HPDE6-E6E7 (cell line): ENCODE measurements at regions not wholly inside any gene's neighbourhood (a gene's known extent, or its start where the extent isn't known, plus 50 kb on each side); places are given as distances from the start of the nearest gene placed in this dataset.
"Not testable (repeated sequence)": the region's sequence is repeated elsewhere in the genome, so short reads cannot be mapped to it uniquely, and the experiment has no call there.

Source experiments
- DNase-seq: peaks from one replicate; pipeline ENCODE4 v3.0.0; 2011; ENCODE audit warnings: missing footprints; ENCODE audit errors: extremely low spot score

DNA sequence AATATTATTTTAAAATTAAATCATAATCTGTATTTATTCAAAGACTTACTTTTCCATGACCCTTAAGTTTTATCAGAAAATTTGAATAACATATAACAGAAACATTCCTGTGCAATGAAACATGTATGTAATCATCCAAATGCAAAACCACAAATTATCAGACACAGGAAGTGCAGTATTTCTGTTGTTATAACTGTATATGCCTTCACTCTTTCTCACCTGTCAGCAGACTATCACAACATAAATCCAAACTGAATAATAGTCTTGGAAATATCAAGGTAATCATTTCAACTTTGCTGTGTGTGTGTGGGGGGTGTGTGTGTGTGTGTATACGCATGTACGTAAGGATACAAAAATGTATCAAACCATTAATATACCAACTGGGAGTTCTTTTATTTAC is 285.9 kb downstream of the SLC7A11 start:
- no peak for DNase-seq

DNA sequence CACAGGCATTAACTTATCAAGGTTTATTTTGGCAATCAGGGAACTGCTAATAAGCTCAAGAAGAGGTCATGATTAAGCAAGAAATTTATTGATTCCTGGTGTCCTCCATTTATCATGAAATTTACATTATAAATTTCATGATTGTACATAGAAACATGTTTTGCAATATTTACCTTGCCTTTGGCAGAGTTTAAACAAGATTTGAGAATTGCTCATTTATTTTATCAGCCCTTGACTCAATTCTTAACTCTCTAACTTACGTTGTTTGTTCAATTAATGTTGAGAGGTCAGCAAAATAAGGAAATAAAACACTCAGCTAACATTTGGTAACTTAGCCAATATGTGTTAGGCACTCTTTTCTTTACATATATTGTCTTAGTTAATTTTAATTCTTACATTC is 286.6 kb downstream of the SLC7A11 start:
- no peak for DNase-seq

DNA sequence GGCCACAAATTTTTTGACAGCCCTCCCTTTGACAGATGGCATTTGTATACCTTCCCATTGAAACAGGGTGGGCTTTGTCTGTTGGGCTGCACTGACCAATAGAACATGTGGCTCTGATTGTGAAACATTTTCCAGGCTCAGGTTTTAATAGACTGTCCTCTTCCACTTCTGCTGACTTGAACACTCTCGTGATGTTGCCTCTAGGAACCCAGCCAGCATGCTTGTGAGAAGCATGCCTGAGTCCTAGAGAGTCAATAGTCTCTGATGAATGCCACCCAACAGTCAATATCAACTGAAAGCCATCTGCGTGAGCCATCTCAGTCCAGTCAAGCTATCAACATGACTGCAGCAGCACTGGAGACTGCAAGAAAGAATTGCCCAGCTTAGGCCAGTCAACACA is 290.0 kb downstream of the SLC7A11 start:
- DNase-seq = no peak

DNA sequence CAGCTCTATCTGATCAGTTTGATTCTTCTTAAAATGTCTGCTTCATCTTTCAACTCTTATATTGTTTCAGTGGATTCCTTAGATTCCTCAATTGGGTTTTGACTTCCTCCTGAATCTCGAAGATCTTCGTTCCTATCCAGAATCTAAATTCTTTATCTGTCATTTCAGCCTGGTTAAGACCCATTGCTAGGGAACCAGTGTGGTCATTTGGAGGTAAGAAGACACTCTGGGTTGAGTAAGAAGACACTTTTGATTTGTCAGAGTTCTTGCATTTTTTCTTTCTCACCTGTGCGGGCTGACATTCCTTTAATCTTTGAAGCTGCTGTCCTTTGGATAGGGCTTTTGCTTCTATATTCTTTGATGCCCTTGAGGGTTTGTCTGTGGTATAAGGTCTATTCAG is 291.9 kb downstream of the SLC7A11 start:
- DNase-seq = no peak

DNA sequence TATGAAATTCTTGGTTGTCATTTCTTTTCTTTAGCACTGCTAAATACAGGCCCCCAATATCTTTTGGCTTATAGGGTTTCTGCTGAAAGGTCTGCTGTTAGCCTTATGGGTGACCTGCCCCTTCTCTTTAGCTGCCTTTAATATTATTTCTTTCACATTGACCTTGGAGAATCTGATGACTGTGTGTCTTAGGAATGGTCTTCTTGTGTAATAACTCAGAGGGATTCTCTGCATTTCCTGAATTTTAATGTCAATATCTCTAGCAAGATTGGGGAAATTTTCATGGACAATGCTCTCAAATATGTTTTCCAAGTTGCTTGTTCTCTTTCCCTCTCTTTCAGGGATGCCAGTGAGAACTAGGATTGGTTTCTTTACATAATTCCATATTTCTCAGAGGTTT is 292.4 kb downstream of the SLC7A11 start:
- no peak for DNase-seq

DNA sequence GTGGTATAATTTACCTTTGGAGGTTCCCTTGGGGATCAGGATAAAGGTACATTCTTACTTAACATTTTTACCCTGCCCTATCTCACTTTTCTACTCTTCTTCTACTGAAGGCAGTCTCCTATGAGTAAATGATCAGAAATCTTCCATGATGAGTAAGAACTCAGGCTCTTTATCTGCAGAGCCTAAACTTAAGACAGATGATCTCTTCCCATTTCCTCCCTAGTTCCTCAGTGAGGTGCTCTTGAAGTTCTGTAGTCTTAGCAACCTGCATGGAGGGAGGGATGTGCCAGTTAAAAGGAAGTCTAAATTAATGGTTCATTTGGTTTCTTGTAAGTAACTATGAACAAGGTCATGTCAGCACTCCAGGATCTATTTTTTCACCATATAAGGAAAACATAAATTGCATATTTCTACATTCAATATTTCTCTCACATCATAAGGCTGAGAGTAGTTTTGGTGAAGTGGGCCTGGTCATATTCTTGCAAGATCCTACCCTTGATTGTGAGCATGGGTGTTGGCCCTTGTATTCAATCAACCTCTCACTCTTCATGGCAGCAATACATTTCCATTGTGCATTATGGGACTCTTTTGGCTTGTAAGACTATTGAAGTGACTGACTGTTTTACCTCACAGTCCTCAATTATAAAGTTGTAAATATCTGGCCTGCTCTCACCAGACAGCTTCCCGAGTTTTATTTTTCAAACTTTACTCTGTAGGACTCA is 295.5 kb downstream of the SLC7A11 start:
- no peak for DNase-seq

DNA sequence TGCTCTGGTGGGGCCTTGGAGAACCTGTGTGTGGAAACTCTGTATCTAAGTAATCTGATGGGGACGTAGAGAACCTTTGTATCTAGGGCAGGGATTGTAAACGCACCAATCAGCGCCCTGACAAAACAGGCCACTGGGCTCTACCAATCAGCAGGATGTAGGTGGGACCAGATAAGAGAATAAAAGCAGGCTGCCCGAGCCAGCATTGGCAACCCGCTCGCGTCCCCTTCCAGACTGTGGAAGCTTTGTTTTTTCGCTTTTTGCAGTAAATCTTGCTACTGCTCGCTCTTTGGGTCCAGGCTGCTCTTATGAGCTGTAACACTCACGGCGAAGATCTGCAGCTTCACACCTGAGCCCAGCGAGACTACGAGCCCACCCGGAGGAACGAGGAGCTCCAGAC is 299.3 kb downstream of the SLC7A11 start:
- DNase-seq = not testable (repeated sequence)

DNA sequence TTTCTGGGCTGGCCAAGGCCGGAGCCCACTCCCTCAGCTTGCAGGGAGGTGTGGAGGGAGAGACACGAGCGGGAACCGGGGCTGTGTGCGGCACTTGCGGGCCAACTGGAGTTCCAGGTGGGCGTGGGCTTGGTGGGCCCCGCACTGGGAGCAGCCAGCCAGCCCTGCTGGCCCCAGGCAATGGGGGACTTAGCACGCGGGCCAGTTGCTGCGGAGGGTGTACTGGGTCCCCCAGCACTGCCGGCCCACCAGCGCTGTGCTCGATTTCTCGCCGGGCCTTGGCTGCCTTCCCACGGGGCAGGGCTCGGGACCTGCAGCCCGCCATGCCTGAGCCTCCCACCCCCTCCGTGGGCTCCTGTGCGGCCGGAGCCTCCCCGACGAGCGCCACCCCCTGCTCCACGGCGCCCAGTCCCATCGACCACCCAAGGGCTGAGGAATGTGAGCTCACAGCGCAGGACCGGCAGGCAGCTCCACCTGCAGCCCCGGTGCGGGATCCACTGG is 300.1 kb downstream of the SLC7A11 start:
- not testable (repeated sequence) for DNase-seq

DNA sequence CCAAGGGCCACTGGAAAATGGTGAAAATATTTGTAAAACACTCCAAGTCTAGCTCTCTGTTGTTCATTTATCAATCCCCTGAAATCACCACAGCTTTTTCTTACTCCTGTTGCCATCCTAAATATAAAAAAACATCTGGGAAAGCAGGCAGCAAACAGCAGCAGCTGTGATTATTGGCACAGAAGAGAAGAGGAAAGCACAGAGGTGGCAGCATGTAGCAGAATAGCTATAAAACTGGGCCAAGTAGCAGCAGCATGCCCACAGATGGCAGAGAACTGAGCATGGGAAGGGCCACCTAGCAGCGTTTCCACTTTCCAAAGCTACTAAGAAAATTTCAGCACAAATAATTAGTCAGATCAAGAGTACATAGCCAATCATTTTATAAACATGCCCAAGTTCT is 307.2 kb downstream of the SLC7A11 start:
- no peak for DNase-seq

DNA sequence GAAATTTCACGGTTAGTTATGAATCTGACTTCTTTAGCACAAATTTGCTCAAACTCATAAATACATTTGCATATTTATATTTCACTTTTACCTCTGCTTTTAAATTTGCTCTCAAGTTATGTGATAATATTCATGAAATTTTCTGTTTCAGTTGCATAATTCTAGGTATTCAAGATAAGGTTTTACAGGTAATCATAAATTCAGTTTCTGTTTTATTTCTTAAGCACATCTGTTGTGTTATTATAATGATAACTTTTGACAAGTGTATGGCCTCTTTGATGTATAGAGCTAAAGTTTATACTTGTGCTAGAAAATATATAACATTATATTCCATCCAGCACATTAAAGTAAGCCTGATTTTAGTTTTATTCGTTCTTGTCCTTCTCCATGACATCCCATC is 308.1 kb downstream of the SLC7A11 start:
- no peak for DNase-seq

DNA sequence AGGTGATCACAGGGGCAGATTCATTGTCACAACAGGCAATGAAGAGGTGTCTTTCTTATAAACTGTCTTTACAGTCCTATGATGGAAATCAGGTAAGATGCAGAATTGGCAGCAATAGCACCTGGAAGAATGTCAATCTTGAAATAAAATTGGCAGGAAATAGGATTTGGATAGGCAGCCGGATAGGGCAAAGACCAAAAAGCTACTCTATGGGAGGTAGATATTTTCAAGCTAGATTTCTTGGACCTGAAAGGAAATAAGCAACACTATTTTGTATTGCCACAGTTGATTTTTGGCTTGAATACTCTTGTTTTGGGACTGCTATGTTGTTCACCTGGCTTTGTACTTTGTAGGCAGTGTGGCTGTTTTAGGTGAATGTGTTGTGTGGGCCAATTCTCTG is 314.2 kb downstream of the SLC7A11 start:
- DNase-seq = no peak

DNA sequence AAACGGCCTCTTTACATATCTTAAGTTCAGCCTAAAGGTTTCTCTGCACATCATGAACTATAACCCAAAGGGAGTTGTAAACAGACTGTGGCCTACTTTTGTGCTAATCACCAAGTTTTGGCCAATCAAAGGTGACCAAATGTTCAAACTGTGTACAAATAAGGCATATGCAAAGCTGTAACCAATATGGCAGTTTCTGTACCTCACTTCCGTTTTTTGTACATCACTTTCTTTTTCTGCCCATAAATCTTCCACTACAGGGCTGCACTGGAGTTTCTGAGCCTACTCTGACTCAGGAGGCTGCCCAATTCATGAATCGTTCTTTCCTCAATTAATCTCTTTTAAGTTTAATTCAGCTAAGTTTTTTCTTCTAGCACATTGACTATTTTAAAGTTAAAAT is 318.7 kb downstream of the SLC7A11 start:
- no peak for DNase-seq

DNA sequence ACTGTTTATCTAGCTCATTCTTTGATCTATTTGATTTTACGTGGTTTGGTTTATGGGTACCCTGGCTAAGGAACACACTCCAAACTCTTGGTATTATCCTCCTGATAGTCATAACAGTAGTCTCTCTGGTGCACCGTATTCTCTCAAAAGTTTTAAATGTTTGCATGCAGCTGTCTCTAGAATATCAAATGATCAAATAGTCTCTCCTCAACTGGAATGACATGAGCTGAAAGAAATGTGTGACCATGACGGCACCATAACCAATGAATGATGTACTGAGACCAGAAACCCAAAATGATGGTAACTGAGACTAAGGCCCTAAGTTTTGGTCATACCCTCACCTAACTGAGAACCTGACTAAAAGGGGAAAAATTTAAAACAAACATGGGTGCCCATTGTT is 319.4 kb downstream of the SLC7A11 start:
- DNase-seq = no peak

DNA sequence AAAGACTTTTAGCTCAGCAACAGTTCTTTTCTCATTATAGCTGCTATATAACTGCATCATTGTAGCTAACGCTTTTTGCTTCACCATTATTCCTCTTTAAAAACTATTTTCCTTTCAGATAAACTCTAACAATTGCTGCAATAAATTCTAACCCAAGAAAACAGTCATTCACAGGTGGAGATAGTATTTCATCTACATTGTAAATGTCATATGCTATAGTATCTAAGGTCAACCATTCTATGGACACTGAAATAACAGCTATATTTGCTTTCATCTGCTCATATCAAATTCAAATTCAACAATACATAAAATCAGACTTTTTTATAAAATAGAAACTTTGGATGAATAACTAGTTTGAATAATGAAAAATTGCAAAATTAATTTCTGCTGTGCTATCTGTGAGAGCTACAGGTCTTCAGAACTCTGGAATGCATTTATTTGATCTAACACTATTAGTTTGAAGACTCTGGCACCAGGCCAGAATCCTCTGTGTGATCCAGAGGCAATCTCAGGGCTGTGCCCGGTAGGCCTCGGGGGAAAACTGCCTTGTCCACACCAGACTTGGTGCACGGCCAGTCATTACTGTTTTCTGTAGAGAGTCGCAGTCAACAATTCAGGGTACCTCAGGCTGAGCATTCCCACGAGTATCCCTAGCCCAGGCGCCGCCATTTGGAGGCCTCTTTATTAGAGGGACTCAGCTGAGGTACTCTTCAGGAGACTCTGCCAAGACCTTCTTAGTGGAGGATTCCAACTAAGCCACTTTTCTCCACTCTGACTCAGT is 332.4 kb downstream of the SLC7A11 start:
- DNase-seq = no peak

DNA sequence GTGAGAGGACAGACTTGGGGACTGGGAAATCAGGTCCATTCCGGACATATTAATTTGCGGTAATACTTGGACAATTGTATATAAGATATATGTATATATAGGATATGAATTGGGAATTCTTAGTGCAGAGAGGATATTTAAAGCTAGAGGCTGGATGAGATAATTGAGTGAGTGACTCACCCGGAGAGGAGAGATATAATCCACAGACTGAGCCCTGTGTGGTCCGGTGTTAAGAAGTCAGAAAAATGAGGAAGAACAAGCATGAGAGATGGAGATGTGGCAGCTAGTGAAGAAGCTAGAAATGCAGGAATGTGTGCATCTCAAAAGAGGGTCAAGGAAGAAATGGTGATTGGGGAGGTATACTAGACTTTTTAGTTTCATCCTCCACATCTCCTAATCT is 336.2 kb downstream of the SLC7A11 start:
- no peak for DNase-seq

DNA sequence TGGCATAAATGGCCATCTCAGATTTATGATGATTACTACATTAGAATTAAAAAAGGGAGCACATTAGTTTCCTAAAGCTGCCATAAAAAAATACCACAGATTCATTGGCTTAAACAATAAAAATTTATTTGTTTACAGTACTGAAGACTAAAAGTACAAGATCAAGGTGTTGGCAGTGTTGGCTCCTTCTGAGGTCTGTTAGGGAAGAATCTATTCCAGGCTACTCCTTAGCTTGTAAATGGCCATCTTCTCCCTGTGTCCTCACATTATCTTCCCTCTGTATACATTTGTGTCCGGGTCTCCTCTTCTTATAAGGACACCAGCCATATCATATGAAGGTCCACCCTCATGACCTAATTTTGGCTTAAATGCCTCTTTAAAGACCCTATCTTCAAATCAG is 341.0 kb downstream of the SLC7A11 start:
- DNase-seq = no peak

DNA sequence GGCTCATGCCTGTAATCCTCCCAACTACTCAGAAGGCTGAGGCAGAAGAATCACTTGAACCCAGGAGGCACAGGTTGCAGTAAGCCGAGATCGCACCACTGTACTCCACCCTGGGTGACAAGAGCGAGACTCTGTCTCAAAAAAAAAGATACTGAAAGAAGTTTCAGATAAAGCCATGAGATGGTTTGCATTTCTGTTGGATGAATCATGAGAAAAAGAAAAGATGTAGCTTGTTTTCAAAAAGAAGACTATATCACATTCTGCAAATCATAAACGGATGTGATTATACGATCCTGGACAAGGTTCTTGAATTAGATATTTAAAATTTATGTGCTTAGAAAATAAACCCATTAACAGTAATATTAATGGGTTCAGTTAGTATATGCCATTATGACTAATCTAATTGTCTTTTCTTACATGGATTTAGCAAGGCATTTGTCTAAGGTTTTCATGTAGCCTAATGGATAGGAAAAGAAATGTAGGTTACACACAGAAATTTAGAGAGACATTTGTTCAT is 345.9 kb downstream of the SLC7A11 start:
- DNase-seq = no peak

DNA sequence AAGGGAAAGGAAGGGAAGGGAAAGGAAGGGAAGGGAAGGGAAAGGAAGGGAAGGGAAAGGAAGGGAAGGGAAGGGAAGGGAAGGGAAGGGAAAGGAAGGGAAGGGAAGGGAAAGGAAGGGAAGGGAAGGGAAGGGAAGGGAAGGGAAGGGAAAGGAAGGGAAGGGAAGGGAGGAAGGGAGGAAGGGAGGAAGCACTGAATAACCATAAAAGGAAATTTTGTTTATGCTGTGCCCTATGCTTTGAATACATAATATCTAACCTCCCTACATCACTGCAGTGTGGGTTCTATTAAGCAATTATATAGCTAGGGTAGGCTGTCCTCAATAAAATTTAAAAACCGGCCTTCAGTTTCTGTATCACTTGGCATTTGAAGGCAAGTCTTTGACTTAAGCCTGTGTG is 346.6 kb downstream of the SLC7A11 start:
- DNase-seq = not testable (repeated sequence)

DNA sequence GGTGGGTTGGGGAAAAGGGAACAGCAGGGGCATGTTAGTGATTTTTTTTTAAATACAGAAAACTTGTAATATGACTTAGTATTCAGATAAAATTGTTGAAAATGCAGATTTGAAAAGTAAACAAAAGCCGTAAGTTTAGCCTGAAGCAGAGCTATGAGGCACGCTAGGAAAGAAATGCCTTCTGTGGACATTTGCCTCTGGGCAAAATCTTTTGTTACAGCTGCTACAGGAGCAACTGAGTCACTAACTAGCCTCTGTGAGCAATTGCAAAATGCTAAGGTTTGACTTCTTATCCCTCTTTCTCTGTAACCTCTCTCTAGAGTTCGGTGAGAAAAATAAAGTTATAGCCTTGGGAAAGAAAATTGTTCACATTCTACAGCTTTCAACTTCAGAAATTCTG is 350.0 kb downstream of the SLC7A11 start:
- DNase-seq = peak; percentile 1

DNA sequence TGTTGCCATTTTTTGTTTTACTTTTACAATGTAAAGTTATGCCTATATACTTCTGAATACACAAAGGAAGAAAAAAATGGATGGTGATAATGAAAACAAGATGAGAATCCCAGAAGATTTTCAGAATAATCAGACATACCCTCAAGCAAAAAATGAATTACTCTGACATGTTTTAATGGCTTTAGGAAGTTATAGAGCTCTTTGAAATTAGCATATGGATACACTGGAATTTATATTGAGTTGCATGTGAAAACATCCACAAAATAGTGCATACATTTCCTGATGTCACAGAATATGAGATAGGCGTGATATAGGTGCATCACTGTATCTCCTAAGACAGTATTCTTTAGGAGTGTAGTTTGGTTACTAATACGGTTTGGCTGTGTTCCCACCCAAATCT is 351.3 kb downstream of the SLC7A11 start:
- no peak for DNase-seq

DNA sequence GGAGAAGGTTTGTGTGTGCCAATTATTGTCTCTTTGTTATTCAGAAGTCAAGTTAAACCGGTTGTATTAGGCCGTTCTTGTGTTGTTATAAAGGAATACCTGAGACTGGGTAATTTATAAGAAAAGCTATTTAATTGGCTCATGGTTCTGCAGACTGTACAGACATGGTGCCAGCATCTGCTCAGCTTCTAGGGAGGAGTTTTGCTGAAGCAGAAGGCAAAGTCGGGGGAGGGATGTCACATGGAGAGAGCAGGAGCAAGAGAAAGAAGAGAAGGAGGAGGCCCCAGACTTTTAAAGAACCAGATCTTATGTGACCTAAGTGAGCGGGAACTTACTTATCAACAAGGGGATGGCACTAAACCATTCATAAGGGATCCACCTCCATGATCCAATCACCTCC is 349.3 kb upstream of the PCDH18 start:
- DNase-seq = no peak

DNA sequence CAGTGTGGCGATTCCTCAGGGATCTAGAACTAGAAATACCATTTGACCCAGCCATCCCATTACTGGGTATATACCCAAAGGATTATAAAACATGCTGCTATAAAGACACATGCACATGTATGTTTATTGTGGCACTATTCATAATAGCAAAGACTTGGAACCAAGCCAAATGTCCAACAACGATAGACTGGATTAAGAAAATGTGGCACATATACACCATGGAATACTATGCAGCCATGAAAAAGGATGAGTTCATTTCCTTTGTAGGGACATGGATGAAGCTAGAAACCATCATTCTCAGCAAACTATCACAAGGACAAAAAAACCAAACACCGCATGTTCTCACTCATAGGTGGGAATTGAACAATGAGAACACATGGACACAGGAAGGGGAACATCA is 335.8 kb upstream of the PCDH18 start:
- DNase-seq = not testable (repeated sequence)

DNA sequence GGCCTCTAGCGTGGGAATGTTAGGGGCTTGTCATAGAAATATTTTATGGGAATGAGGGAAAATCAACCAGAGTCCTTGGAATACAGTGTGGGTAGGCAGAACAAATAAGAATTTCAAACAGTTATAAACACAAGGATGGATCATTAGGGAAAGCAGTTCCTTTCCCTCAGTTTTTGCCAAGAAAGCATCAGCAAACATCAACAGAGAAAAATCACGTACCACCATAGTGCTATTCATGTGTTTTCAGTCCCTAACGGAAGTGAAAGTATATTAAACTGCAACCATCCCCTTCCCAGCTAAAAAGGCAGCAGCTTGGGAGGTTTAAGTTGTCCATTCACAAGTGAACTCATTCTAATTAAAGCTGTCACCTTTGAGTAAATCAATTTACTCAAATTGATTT is 334.4 kb upstream of the PCDH18 start:
- DNase-seq = no peak
